ENCODE measurements at regions not wholly inside any gene's neighbourhood (a gene's known extent, or its start where the extent isn't known, plus 50 kb on each side); places are given as distances from the start of the nearest gene placed in this dataset.

DNA sequence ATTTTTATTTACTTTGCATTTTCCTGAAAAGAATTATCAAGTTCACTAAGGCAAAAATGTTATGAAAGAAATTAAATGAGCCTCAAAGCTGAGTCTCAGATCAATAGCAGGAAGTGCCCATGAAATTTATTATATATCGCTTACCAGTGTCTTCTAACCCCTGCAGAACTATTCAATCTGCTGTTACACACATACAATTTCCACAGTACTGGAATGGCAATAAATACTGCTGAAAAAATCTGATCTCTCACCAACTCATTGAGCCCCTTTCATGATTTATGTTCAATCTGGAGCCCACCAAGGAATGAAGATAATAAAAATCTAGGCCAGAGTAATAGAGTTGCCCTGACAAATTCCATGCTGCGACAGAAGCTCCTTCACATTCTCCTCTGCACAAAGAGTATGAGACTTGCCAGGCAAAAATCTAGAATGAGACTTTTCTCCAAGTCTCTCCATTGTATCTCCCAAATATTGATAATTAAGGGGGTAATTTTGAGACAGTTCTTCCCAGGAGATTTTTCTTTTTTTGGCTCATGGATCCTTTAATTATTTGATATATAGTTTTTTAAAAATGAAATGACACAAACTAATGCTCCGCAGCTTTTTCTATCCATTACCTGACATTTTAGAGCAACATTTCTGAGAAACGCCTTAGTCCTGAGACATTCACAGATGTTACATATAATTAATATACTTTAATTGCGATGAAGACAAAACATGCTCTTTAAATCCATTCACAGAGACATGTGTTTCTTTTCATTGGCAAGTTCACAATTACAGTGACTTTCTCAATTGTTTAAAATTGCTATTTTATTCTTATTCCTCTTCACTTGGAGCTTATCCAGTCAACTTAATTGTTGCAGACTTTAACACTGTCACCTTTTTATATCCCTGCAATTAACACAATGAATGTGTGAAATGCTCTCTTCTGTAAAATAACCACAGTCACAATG is 1020.4 kb downstream of the CBLN2 start:
- no peak for DNase-seq (ENCODE audit: low spot score)

DNA sequence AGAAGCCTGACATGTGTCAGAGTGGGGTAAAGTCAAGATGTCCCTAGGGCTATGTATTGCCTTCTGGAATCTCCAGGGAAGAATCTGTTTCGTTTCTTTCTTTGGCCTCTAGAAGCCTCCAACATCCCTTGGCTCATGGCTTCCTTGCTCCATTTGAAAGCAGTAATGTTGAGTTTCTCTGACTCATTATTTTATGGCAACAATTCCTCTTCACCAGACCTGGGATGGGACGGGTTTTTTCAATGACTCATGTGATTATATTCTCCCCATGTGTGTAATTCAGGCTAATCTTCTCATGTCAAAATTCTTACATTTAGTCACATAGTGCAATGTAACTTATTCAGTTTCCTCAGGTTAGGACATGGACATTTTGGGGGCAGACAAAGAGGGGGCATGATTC is 1038.6 kb downstream of the CBLN2 start:
- no peak for DNase-seq (ENCODE audit: low spot score)

DNA sequence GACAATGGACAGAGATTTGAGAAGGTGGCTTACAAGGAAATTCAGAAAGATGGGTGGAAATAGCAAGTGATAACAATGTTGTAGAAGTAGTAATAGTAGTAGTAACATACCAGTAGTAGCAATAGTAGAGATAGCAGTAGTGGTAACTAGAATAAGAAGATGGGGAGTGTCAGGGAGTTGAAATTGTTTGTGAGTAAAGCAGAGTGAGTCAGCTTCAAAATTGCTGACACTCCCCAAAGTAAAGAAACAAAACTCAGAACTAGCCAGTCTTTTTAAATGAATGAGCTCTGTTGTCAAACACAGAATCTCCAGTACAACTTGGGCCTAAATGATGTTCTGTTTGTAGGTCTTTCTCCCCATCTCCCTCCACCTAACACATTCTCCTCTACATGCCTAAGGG is 1040.9 kb downstream of the CBLN2 start:
- DNase-seq (ENCODE audit: low spot score): no peak

DNA sequence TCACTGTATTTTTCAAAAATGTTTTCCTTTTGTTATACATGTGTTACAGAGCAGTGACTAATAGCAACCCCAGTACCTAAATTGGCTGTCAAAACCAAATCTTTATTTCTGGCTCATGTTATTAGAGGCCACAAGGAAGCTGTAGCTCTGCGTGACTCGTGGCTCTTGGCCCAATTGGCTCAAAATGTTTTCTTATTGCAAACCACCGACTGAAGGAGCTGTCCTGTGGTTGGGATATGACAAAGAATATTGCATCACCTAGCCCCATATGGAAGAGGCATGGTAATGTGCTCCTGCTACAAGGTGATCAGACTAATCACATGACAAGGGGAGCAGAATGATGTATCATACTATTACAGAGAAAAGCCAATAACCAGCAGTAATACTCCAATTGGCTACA is 1058.5 kb downstream of the CBLN2 start:
- no peak for DNase-seq (ENCODE audit: low spot score)

DNA sequence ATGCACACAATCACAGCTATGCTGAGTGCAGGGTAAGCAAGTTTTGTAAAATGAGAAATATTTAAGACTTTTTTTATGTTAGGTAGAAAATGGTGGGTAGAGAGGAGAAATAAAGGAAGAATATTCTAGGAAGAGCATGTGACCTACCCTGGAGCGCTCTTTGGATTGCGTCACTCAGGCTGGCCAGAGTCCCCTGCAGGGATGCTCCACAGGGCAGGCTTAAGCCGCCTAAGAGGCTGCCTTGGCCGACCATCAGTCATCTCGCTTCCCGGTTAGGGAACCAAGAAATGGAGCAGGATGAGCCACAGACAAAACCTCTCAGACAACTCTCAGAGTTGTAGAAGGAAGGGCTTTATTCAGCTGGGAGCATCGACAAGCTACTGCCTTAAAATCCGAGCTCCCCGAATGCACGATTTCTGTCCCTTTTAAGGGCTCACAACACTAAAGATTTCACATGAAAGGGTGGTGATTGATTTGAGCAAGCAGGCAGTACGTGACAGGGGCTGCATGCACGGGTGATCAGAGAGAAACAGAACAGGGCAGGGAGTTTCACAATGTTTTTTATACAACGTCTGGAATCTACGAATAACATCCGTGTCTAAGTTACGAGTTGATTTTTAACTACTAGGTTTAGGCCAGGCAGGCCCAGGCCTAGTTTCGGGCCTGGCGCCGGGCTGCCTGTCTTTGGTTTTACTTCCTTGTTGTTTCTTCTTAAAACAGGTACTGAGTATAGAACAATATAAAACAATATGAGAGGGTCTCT is 1072.0 kb downstream of the CBLN2 start:
- no peak for DNase-seq (ENCODE audit: low spot score)

DNA sequence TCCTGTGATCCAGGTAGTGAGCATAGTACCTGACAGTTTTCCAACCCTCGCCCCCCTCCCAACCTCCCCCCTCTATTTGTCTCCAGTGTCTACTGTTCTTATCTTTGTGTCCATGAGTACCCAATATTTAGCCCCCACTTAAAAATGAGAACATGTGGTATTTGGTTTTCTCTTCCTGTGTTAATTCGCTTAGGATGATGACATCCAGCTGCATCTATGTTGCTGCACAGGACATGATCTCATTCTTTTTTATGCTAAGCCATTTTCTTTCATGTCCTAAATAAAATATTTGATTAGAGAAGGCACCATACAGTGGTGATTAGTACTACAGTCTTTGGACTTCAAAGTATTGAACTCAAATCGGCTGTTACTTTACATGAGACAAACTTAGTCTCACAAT is 1087.9 kb downstream of the CBLN2 start:
- no peak for DNase-seq (ENCODE audit: low spot score)

DNA sequence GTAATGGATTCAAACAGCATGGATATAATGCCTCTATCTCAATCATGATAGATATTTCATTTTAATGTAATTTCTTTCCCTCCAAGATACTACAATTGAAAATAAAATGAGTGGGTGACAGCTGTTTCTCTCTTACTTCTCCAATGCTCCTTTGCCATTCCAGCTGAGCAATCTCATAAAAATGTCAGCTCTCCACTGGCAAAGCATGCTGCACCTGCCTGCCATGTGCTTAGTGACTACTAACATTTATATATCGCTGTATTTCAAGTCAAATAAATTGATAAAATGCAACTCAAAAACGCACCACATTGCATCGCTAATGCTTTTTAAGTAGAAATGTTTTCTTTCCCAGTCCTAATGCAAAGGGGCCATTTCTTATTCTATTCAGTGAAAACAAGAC is 1093.9 kb downstream of the CBLN2 start:
- DNase-seq (ENCODE audit: low spot score): no peak

DNA sequence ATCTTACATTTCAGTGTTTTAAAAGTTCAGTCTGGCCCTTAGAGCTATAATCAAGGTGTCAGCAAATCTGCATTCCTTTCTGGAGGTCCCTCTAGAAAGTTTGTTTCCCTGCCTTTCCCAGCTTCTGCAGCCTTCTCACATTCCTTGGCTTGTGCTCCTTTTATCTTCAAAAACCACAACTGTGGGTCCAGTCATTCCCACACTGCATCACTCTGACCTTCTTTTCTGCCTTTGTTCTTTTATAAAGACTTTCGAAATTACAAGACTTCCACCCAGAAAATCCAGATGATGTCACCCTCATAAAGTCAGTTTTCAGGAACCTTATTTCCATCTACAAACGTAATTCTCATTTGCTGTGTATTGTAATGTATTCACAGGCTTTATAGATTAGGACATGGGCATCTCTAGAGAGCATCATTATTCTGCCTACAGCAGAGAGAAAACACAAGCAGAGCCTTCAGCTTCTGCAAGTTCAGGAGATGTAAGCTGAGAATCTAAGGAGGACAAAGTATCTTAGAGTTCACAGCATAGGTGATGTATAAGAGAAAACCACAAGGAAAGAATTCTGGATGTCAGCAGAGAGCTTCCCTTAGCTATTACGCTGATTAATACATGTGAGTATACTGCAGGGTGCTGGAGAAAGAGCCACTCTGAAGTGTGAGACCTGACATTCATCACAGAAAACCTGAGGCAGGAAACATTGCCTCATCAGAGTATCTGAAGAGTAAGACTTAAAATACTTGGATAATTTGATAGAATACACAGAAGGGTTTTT is 1100.2 kb downstream of the CBLN2 start:
- DNase-seq (ENCODE audit: low spot score): no peak

DNA sequence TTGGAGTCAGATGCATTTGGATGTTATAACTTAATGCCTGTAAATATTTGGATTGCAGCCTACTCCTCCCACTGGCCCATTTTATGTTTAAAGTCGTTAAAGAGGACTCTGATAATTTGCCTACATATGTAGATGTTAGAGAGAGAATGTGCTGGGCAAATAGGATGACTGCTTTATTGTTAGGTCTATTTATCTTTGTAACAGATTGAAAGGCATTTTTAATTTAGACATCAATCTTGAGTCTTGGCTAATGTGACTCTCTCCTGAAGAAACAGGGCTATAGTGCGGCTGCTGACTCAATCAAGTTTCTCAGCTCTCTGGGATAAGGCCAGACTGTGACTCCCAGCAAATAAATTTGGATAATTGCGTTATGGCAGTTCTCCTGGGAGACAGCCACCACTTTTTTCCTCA is 1101.4 kb downstream of the CBLN2 start:
- DNase-seq (ENCODE audit: low spot score): no peak

DNA sequence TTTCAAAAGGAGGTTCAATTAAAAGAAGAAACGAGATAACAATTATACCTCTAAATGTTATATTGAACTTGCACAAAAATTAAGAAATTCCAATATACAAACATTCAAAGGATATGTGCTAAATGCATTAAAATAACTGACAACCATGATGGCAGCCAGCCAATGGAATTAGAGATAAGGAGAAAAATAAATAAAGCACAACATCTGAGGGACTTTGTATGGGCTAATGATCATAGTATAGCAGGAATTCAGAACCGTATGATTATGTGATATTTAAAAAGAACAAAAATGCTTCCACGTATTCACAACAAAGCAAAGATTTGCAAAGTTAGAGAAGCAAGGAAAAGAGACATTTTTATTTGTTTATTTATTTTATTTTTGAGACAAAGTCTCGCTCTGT is 1103.0 kb downstream of the CBLN2 start:
- no peak for DNase-seq (ENCODE audit: low spot score)

DNA sequence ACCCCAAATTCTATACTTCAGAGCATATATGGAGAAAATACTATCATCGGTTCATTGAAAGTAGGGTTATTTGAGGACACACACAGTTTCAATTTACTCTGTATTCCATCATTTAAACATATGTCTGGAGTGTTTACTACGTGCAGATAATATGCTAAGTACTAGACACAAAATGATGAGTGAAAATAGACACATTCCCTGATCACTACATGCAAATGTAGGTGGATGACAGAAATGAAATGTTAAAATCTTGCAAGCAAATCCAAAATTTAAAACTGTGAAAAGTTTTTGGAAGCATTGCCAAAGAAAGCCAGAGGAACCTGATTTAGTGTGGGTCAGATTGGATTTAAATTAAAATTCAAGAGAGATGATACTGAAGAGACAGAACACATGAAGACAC is 1106.6 kb downstream of the CBLN2 start:
- no peak for DNase-seq (ENCODE audit: low spot score)

DNA sequence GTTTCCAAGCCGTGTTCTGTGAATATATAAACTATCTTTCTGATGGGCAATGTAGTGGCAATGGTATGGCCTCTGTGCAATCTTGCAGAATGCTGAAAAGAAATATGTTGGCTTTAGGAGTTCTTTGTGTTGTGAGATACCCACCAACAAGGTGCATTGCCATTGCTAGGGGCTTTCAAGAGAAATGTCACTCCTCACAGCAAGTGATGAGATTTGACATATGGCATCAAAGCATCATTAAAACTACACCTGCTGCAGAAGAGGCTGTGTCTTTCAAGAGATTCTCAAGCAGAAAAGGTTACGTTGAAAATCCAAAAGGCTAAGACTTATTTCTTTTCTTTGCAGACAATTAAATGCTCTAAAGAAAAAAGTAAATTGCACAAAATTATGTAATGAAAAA is 1110.8 kb downstream of the CBLN2 start:
- no peak for DNase-seq (ENCODE audit: low spot score)

DNA sequence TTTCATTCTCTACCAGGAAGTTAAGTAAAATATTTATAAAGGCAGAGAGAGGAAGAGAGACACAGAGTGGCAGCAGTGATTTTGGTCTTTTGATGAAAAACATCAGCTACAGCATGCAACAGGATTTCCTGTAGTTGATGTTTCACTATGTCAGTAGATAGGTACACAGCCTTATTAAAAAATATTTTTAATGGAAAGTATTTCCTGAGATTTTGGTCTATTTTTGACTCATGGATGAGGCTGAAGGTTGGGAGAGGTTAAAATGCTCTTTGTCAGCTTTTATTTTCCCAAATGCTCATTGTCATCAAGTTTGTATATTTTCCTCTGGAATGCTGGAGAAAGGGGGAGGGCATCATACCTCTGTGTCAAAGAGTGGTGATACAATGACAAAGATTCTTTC is 1112.5 kb downstream of the CBLN2 start:
- no peak for DNase-seq (ENCODE audit: low spot score)

DNA sequence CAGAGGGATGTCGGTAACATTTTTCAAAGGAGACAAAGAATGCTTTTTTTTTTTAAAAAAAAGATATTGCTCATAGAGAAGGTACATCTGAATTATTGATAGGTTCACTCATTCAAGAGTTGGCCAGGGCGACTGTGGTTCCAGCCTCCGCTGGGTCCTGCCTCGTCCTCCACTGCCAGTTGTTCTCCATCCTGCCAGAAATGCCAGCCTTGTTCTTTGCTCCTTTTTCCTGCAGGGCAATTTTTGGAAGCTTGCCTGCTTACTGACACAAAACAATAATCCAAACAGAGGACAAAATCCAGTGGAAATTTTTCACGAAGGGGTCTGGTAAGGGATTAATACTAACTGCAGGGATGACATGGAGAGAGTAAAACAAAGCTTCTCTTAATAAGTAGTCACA is 1113.0 kb downstream of the CBLN2 start:
- DNase-seq (ENCODE audit: low spot score): no peak

DNA sequence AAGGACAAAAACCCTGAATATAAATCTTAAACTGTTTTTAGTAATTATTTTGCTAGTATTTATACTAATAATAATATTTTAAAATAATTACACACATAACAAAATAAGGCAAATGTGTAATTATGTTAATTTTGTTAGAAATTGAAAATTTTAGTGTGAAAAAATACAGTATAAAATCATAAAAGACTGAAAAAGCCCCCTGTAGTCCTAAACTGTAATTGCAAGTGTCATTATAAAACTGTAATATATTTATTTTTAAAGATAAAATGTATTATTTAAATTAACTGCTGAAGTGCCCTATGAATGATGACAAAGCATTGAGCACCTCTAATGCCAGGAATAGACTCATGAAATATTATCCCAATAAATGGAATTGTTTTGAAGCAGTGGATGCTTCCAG is 1117.7 kb downstream of the CBLN2 start:
- no peak for DNase-seq (ENCODE audit: low spot score)

DNA sequence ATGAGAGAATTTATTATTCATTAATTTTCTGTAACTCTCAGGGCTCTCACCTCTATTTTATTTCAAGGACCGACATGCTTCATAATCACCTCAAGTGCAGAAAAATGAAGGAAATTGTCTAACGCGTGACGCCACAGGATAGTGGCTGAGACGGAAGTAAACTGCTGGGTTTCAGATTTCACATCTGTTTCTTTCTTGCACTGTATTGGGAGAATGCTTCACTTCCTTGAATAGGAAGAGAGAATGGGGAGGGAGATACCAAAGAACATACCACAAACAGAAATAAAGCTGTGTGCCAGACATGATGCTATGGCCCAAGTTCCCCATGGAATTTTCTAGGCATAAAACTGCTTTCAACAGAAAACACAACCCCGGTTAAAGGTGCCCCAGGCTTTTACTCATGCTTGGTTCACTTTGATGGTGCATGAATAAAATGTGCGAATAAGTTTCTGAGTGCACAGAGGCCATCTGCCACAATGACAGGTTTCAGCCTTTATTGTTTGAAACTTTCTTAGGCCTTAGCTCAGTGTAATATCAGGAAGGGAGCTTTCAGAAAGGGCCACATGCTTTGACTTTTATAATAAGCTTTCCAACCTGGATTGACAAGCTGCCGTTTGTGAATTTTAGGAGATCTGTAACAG is 1116.4 kb downstream of the SOCS6 start:
- no peak for DNase-seq (ENCODE audit: low spot score)

DNA sequence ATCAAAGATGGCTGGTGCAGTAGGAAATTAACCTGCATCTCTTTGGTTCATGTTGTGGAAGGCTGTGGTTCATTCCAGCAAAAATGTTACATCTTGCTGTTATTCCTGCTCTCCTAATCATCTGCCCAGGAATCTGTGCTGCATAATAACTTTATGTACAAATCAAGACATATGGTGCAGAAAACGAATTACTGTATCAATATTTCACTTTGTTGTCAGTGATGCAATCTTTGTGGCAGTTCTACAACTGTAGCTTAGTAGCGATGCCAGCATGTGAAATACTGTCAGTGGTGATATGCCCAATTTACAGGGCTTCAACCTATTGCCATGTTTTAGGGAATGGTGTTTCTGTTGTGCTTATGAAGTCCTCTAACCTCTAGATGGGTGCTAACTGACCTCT is 1114.7 kb downstream of the SOCS6 start:
- DNase-seq (ENCODE audit: low spot score): no peak

DNA sequence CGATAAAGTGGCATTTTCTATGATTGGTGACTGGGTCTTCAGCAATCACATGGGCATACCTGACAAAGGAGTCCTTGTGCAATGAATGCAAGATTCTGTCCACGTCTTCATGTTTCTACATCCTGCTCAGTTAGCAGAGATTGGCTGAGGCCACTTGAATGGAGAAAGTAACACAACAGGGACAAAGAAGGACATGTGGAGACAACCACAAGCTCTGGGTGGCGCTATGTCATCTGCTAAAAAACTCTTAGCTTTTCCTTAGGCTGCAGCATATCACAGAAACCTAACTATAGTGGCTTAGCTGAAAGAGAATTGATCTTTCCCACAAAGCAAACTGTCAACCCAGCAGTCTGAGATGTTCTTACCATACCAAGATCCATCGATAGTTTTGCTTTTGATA is 1109.7 kb downstream of the SOCS6 start:
- no peak for DNase-seq (ENCODE audit: low spot score)

DNA sequence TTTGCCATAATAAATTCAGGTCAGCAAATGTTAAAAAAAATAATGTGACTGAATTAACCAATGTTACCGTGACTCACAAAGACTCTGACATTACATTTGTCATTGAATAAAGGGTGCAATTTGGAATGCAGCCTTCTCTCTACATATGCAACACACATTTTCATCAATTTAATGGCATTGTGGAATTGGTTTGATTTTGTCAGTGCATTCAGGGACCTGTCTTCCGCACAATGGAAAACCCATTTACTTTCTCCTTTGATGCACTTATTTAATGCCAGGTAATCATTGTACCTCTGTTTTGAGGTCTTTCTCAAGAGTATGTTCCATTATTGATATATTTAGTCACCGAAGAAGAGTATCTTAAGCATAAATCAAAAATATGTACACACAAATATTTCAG is 1099.3 kb downstream of the SOCS6 start:
- no peak for DNase-seq (ENCODE audit: low spot score)

DNA sequence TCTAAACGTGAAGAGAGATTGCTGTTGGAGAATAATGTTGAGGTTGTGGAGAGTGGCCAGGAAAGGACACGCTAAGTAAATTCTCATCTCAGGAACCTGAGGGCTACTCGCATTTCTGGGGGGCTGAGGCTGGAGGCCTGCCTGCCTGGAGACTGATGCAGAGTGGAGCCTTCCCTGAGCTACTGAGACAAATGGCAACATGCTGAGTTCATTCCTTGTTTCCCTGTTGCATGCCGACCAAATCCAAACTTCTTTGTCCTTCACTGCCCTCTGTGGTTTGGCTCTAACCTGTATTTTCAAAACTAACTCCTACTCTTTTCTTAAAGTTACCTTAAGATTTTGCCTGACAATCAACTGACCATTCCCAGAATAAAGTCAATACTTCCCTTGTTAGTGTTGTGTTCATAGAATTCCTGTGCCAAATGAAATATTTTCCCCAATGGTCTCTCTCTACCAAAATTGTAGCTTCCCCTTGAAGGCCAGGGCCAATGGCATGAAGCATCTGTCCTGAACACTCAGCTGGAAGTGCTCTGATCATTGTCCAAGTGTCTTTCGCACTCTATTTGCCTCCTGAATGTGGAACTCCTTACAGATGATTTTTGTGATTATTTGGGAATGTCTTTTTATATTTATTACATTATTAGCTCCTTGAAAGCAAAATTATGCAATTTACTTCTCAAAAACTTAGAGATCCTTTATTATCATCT is 1085.6 kb downstream of the SOCS6 start:
- no peak for DNase-seq (ENCODE audit: low spot score)

DNA sequence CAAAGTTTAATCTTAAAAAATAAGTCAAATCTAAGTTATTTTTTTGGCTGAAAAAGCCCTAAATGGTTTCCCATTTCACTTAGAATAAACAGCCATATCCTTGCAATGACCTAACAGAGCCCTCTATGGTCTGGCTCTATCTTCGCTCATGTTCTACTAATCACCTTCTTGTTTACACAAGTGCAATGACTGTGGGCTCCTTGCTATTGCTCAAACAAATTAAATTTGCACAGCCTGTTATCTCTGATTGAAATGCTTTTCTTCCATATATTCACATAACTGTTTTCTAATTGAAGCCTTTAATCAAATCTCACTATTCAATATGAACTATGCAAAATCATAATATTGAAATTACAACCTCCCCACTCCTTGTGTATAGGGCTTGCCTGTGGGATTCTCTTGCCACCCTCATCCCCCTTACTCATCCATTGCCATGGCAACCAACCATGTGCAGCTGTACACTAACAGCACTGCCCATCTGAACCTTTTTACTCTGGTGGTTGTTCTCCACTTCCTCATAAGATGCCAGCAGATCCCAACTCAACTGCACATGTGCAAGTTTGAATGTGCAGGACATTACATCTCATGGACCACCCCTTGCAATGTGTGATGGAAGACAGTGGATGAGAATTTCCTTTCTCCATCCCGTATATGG is 1083.2 kb downstream of the SOCS6 start:
- no peak for DNase-seq (ENCODE audit: low spot score)

Measured in HuH-7 (cell line).